Smooth muscle cell (in vitro differentiated cells): ENCODE measurements at regions not wholly inside any gene's neighbourhood (a gene's known extent, or its start where the extent isn't known, plus 50 kb on each side); places are given as distances from the start of the nearest gene placed in this dataset.

ENCODE experiments used
- DNase-seq: peaks from one replicate; lab custom pipeline; 2025; ENCODE audit not compliant: unreplicated experiment; lab: John Stamatoyannopoulos, UW
- H2AFZ ChIP-seq: fragments of 200-600 bp; sonication (generic); 2 replicates; pipeline ENCODE4 v1.6.0; 2016; ENCODE audit warnings: antibody characterized with exemption, low read depth, mild to moderate bottlenecking
- H3F3A ChIP-seq: fragments of 200-600 bp; sonication (generic); 2 replicates; pipeline ENCODE4 v1.6.0; 2017; ENCODE audit warnings: antibody characterized with exemption, low read depth
- H3K27ac ChIP-seq: fragments of 200-600 bp; sonication (generic); 2 replicates; pipeline ENCODE4 v1.5.1; 2016; ENCODE audit warnings: low read depth, mild to moderate bottlenecking
- H3K27me3 ChIP-seq: fragments of 200-600 bp; sonication (generic); 2 replicates; pipeline ENCODE4 v1.6.1; 2016; ENCODE audit warnings: low read depth, mild to moderate bottlenecking
- H3K36me3 ChIP-seq: fragments of 200-600 bp; sonication (generic); 2 replicates; pipeline ENCODE4 v1.5.1; 2016; ENCODE audit warnings: low read depth
- H3K4me1 ChIP-seq: fragments of 200-600 bp; sonication (generic); 2 replicates; pipeline ENCODE4 v1.5.1; 2016; ENCODE audit warnings: low read depth
- H3K4me2 ChIP-seq: fragments of 200-600 bp; sonication (generic); 2 replicates; pipeline ENCODE4 v1.6.0; 2016; ENCODE audit warnings: mild to moderate bottlenecking
- H3K4me3 ChIP-seq: fragments of 200-600 bp; sonication (generic); 2 replicates; pipeline ENCODE4 v1.5.1; 2016; ENCODE audit warnings: mild to moderate bottlenecking
- H3K79me2 ChIP-seq: fragments of 200-600 bp; sonication (generic); 2 replicates; pipeline ENCODE4 v1.6.0; 2016; ENCODE audit warnings: low read depth, mild to moderate bottlenecking
- H3K9ac ChIP-seq: fragments of 200-600 bp; sonication (generic); 2 replicates; pipeline ENCODE4 v1.6.0; 2016; ENCODE audit warnings: low read depth
- H3K9me3 ChIP-seq: fragments of 200-600 bp; sonication (generic); replicated peaks from 2 replicates; pipeline ENCODE4 v1.5.1; 2016; ENCODE audit warnings: low read depth
- H4K20me1 ChIP-seq: fragments of 200-600 bp; sonication (generic); 2 replicates; pipeline ENCODE4 v1.6.0; 2016; ENCODE audit warnings: low read depth
- WGBS: methylation state at CpG from one replicate; pipeline ENCODE4 v1.1.7; 2016; ENCODE audit warnings: low lambda C conversion rate; 5-methylcytosine and 5-hydroxymethylcytosine counted together
- TF ChIP-seq, protein P1 (sequence below): fragments of 200-600 bp; sonication (generic); IDR thresholded peaks from 2 replicates; pipeline ENCODE4 v1.5.1; 2017; ENCODE audit warnings: borderline replicate concordance, mild to moderate bottlenecking, antibody characterized with exemption; ENCODE audit not compliant: insufficient read depth, poor library complexity, severe bottlenecking

DNA sequence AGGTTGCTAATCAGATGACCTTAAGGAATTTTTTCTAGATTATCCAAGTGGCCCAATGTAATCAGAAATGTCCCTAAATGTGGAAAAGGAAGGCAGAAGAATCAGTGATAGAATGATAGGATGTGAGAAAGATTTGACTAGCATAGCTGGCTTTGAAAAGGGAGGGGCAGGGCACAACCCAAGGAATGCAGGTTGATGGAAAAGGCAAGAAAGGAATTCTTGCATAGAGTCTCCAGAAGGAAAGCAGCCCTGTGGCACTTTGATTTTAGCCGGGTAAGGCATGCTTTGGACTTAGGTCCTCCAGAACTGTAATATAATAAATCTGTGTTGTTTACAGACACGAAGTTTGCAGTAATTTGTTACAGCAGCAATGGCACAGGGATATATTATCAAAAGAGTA lies 375.7 kb upstream of the B3GALT2 start:
- Histone ChIP-seq H3K79me2 (no peaks in the 10 kb centered on the region), H3K27me3 (no peaks in the 10 kb centered on the region), H2AFZ (no peak overlapping the region), H3K4me3 (no peak overlapping the region), H3K27ac (no peak overlapping the region), H4K20me1 (no peaks in the 10 kb centered on the region), H3K9ac (no peak overlapping the region), H3K9me3 (no peaks in the 10 kb centered on the region), H3K4me1 (no peaks in the 10 kb centered on the region), H3F3A (no peaks in the 10 kb centered on the region), H3K36me3 (no peaks in the 10 kb centered on the region), H3K4me2 (no peak overlapping the region)
- TF ChIP-seq, protein P1, sequence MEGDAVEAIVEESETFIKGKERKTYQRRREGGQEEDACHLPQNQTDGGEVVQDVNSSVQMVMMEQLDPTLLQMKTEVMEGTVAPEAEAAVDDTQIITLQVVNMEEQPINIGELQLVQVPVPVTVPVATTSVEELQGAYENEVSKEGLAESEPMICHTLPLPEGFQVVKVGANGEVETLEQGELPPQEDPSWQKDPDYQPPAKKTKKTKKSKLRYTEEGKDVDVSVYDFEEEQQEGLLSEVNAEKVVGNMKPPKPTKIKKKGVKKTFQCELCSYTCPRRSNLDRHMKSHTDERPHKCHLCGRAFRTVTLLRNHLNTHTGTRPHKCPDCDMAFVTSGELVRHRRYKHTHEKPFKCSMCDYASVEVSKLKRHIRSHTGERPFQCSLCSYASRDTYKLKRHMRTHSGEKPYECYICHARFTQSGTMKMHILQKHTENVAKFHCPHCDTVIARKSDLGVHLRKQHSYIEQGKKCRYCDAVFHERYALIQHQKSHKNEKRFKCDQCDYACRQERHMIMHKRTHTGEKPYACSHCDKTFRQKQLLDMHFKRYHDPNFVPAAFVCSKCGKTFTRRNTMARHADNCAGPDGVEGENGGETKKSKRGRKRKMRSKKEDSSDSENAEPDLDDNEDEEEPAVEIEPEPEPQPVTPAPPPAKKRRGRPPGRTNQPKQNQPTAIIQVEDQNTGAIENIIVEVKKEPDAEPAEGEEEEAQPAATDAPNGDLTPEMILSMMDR = no peak
- DNase-seq = no peak
- 17% methylated on average over 2 of the region's 2 CpGs for WGBS

DNA sequence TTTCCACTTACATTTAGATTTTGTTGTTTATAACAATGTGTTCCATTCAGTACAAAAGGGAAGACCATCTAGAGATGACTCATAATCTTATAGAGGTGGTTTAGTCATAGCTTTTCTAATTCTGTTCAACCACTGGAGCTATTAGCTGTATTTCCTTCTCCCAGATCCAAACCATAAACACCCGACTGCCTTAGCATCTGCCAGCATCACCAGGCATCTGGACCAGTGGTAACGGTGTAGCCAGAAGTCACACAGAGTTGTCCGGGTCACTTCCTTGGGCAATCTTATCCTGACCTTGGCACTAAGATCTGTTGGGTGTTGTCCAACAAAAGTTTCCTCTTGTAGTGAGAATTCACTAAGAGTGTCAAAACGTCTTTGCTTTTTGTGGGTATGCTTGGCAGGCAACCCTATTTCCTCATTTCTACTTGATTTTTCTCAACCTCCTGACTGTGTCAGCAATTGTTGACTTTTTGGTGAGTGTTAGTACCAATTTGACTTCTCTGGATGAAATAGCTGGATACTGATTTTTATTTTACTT lies 372.1 kb upstream of the B3GALT2 start:
- no peak overlapping the region for H3K27ac ChIP-seq
- H3K27me3 ChIP-seq = no peaks in the 10 kb centered on the region
- TF ChIP-seq, protein P1 = no peak
- H4K20me1 ChIP-seq = no peaks in the 10 kb centered on the region
- WGBS = 65% methylated on average over 4 of the region's 4 CpGs
- H3K9ac ChIP-seq = no peak overlapping the region
- H3K4me2 ChIP-seq = no peak overlapping the region
- no peaks in the 10 kb centered on the region for H3K36me3 ChIP-seq
- no peaks in the 10 kb centered on the region for H3K9me3 ChIP-seq
- H3K79me2 ChIP-seq = no peaks in the 10 kb centered on the region
- H3K4me1 ChIP-seq = no peaks in the 10 kb centered on the region
- H2AFZ ChIP-seq = no peak overlapping the region
- no peaks in the 10 kb centered on the region for H3F3A ChIP-seq
- no peak for DNase-seq
- H3K4me3 ChIP-seq = no peak overlapping the region

DNA sequence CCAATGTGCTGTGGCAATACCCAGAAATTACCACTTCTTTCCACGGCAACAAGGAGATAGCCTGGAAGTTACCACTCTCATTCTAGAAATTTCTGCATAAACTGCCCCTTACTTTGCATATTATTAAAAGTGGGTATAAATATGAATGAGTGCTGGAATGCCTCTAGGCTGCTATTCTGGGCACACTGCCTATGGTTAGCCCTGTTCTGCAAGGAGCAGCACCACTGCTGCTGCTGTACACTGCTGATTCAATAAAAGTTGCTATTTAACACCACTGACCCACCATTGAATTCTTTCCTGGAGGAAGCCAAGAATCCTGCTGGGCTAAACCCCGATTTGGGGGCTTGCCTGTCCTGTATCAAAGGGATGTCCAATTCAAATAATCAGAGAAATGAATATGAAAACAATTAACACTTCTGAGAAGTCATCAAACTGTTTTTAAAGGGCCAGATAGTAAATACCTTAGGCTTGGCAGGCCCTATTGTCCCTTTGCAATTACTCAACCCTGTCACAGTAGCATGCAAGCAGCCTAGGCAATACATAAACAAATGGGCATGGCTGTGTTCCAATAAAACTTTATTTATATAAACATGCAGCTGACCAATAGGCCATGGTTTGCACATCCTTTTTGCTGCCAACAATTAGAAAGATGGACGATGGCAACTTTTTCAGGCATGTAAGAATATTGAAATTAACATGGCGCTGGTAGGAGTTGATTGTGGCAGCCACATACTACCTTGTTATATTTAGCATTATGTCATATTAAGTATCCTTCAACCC lies 369.4 kb upstream of the B3GALT2 start:
- H3K4me1 ChIP-seq = no peaks in the 10 kb centered on the region
- H3K9ac ChIP-seq = no peak overlapping the region
- H4K20me1 ChIP-seq = no peaks in the 10 kb centered on the region
- H3F3A ChIP-seq = no peaks in the 10 kb centered on the region
- no peak for DNase-seq
- TF ChIP-seq, protein P1 = no peak
- H3K27me3 ChIP-seq = no peaks in the 10 kb centered on the region
- no peaks in the 10 kb centered on the region for H3K36me3 ChIP-seq
- no peak overlapping the region for H3K4me3 ChIP-seq
- H2AFZ ChIP-seq = no peak overlapping the region
- 91% methylated on average over 4 of the region's 4 CpGs for WGBS
- no peak overlapping the region for H3K4me2 ChIP-seq
- no peak overlapping the region for H3K27ac ChIP-seq
- no peaks in the 10 kb centered on the region for H3K9me3 ChIP-seq
- no peaks in the 10 kb centered on the region for H3K79me2 ChIP-seq

DNA sequence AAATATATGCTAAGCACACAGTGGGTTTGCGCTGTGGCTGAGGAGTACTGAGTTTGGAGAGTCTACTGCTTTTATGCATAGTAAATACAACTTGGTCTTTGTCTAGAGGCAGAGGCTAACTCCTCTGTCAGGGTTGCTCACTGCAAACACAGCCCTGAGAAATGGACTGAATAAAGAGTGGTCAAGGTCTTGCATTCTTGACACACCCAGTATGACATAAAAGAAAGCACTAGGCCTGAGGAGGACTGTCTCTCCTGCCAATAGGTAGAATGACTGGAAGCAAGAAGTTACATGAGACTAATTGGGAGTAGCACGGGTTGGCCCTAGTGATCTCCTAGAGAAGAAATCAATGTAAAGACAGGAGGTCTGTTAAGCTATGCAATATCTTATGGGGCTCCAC lies 367.2 kb upstream of the B3GALT2 start:
- Histone ChIP-seq H3K4me2 (no peak overlapping the region), H3K9me3 (no peaks in the 10 kb centered on the region), H3K36me3 (no peaks in the 10 kb centered on the region), H3K27ac (no peak overlapping the region), H2AFZ (no peak overlapping the region), H3K4me3 (no peak overlapping the region), H4K20me1 (no peaks in the 10 kb centered on the region), H3K79me2 (no peaks in the 10 kb centered on the region), H3K9ac (no peak overlapping the region), H3K4me1 (no peaks in the 10 kb centered on the region), H3F3A (no peaks in the 10 kb centered on the region), H3K27me3 (no peaks in the 10 kb centered on the region)
- WGBS = 100% methylated on average over 2 of the region's 2 CpGs
- TF ChIP-seq, protein P1 = no peak
- no peak for DNase-seq
